HepG2 (cell line): ENCODE measurements at regions not wholly inside any gene's neighbourhood (a gene's known extent, or its start where the extent isn't known, plus 50 kb on each side); places are given as distances from the start of the nearest gene placed in this dataset.

ENCODE experiments used
- ATAC-seq: fragments of 200-7000 bp; cut with Tn5 transposase; 3 replicates; pipeline ENCODE4 v1.9.1; 2020; ENCODE audit warnings: mild to moderate bottlenecking, moderate library complexity
- BruUV-seq: library from RNA; stranded (reverse); fragments of 400-500 nt; replicated peaks from 2 replicates; lab custom pipeline; 2021; lab: Mats Ljungman, UMichigan
- CTCF ChIA-PET: fragments of 300-600 bp; formaldehyde crosslinking; extraction: SDS; loops from one replicate; lab custom pipeline; 2021; ENCODE audit warnings: low total read pairs, inconsistent platforms, low intra/inter-chr PET ratio; lab: Yijun Ruan, JAX
- POLR2A ChIA-PET: fragments of 350-600 bp; sonication (Branson Sonifier 250); formaldehyde crosslinking; loops from one replicate; lab custom pipeline; 2020; ENCODE audit warnings: antibody characterized with exemption, inconsistent platforms; lab: Yijun Ruan, JAX
- DNase-seq: peaks from one replicate; pipeline ENCODE4 v3.0.0-alpha.2; 2015; ENCODE audit warnings: low spot score
- FAIRE-seq: peaks from 3 replicates; lab custom pipeline; 2011; peaks lifted over from hg19 to GRCh38; lab: Jason Lieb, UNC
- H2AFZ ChIP-seq: one replicate; pipeline ENCODE4 v1.6.1; 2011; ENCODE audit warnings: low read length, inconsistent platforms
- H3K27ac ChIP-seq: fragments of 300-600 bp; 3 replicates; pipeline ENCODE4 v1.8.0; 2011; ENCODE audit warnings: mixed run types, mild to moderate bottlenecking, mixed read lengths, low read length, inconsistent platforms; ENCODE audit not compliant: insufficient read depth; ENCODE audit errors: extremely low read length
- H3K27me3 ChIP-seq, 2 experiments: fragments of 200-600 bp in 1 of 2; 2 replicates in 1 of 2; 3 replicates in 1 of 2; pipeline versions ENCODE4 v1.6.0 to v1.8.0; 2011; ENCODE audit warnings: low read length in 2 of 2, mild to moderate bottlenecking in 2 of 2, moderate library complexity in 2 of 2, inconsistent platforms in 1 of 2; ENCODE audit not compliant: insufficient read depth in 2 of 2, control insufficient read depth in 1 of 2
- H3K36me3 ChIP-seq, 2 experiments: fragments of 200-600 bp in 1 of 2; replicated peaks in 1 of 2; 2 replicates in 1 of 2; 3 replicates in 1 of 2; pipeline versions ENCODE4 v1.5.1 to v1.8.0; 2011; ENCODE audit warnings: low read length in 2 of 2, inconsistent platforms in 1 of 2; ENCODE audit not compliant: insufficient read depth in 2 of 2, control insufficient read depth in 1 of 2
- H3K4me1 ChIP-seq: 2 replicates; pipeline ENCODE4 v1.5.1; 2012; ENCODE audit warnings: low read length, inconsistent platforms; ENCODE audit not compliant: insufficient read depth
- H3K4me2 ChIP-seq: 2 replicates; pipeline ENCODE4 v1.6.0; 2011; ENCODE audit warnings: low read depth, low read length, inconsistent platforms
- H3K4me3 ChIP-seq, 3 experiments: fragments of 200-600 bp in 1 of 3; sonication (generic), shearing (Covaris generic) in 1 of 3; replicated peaks in 1 of 3; 2 replicates each; pipeline ENCODE4 v1.5.1; 2011 to 2016; ENCODE audit warnings: low read length in 3 of 3, inconsistent platforms in 2 of 3, low read depth in 2 of 3, mild to moderate bottlenecking in 2 of 3, control low read depth in 1 of 3, mixed read lengths in 1 of 3; ENCODE audit not compliant: insufficient read depth in 1 of 3
- H3K79me2 ChIP-seq: one replicate; pipeline ENCODE4 v1.6.1; 2011; ENCODE audit warnings: low read length, inconsistent platforms; ENCODE audit not compliant: insufficient read depth
- H3K9ac ChIP-seq: 2 replicates; pipeline ENCODE4 v1.6.0; 2011; ENCODE audit warnings: mild to moderate bottlenecking, low read depth, low read length, inconsistent platforms; ENCODE audit not compliant: insufficient read depth
- H3K9me3 ChIP-seq: 2 replicates; pipeline ENCODE4 v1.5.1; 2012; ENCODE audit warnings: mild to moderate bottlenecking, low read length
- H4K20me1 ChIP-seq: 2 replicates; pipeline ENCODE4 v1.6.0; 2011; ENCODE audit warnings: inconsistent platforms, mild to moderate bottlenecking, low read length, moderate library complexity; ENCODE audit not compliant: insufficient read depth
- CCAR2 ChIP-seq: fragments of 200-400 bp; formaldehyde crosslinking; optimal IDR thresholded peaks from 2 replicates; pipeline ENCODE3; 2018; ENCODE audit warnings: low read depth, mild to moderate bottlenecking, low read length, moderate library complexity
- CEBPZ ChIP-seq: IDR thresholded peaks from 2 replicates; pipeline ENCODE4 v1.6.1; 2012; ENCODE audit warnings: low read length, improper control_type of control experiment
- DR1 ChIP-seq: sonication (generic); formaldehyde crosslinking; IDR thresholded peaks from 2 replicates; pipeline ENCODE4 v1.8.0; 2021; ENCODE audit warnings: mild to moderate bottlenecking, missing genetic modification reagents, inconsistent platforms
- GTF3A ChIP-seq: sonication (generic); formaldehyde crosslinking; conservative IDR thresholded peaks from 2 replicates; pipeline ENCODE4 v1.4.0; 2020; ENCODE audit warnings: mild to moderate bottlenecking, missing genetic modification reagents
- MIXL1 ChIP-seq: IDR thresholded peaks from 2 replicates; pipeline ENCODE4 v1.6.1; 2016
- NR2F2 ChIP-seq: IDR thresholded peaks from 2 replicates; pipeline ENCODE4 v1.6.1; 2012; ENCODE audit warnings: low read depth, inconsistent platforms, borderline replicate concordance
- PCBP1 ChIP-seq: fragments of 200-400 bp; formaldehyde crosslinking; IDR thresholded peaks from 2 replicates; pipeline ENCODE4 v1.6.1; 2017; ENCODE audit warnings: mild to moderate bottlenecking, low read depth, low read length, borderline replicate concordance
- RFX5 ChIP-seq: IDR thresholded peaks from 2 replicates; pipeline ENCODE4 v1.6.1; 2011; ENCODE audit warnings: low read depth, low read length, improper control_type of control experiment
- SNRNP70 ChIP-seq: fragments of 200-400 bp; formaldehyde crosslinking; IDR thresholded peaks from 2 replicates; pipeline ENCODE4 v1.6.1; 2017; ENCODE audit warnings: mild to moderate bottlenecking, low read depth, low read length, moderate library complexity
- ZBTB37 ChIP-seq: sonication (generic); formaldehyde crosslinking; IDR thresholded peaks from 2 replicates; pipeline ENCODE4 v1.4.0; 2020; ENCODE audit warnings: mild to moderate bottlenecking, missing genetic modification reagents
- ZNF350 ChIP-seq: sonication (generic); formaldehyde crosslinking; IDR thresholded peaks from 2 replicates; pipeline ENCODE4 v1.4.0; 2020; ENCODE audit warnings: mild to moderate bottlenecking, low read depth, missing genetic modification reagents, borderline replicate concordance
- WGBS: methylation state at CpG from one replicate; pipeline ENCODE4 v1.1.6; 2017; ENCODE audit warnings: low lambda C conversion rate; 5-methylcytosine and 5-hydroxymethylcytosine counted together
- in situ Hi-C: cut with HindIII; loops from 2 replicates; pipeline ENCODE4 v1.10.0; 2017; ENCODE audit warnings: low pct_unique_long_range_greater_than_20kb; ENCODE audit not compliant: extremely low pct_ligation_motif_present
- intact Hi-C: fragments of 100-400 bp; cut with micrococcal nuclease; formaldehyde crosslinking; loops from one replicate; pipeline ENCODE4 v1.10.0; 2022; ENCODE audit not compliant: unreplicated experiment
- TF ChIP-seq, protein P1 (sequence below): sonication (generic); formaldehyde crosslinking; IDR thresholded peaks from 2 replicates; pipeline ENCODE4 v1.5.1; 2020; ENCODE audit warnings: missing genetic modification reagents, mild to moderate bottlenecking, borderline replicate concordance
- TF ChIP-seq, protein P2 (sequence below): IDR thresholded peaks from 2 replicates; pipeline ENCODE4 v1.6.1; 2016; ENCODE audit warnings: mild to moderate bottlenecking, missing biosample characterization, missing genetic modification reagents

GRCh38 chr12:126055521-126055920 lies 990.3 kb downstream of the AACS start (continued):
- TF ChIP-seq CEBPZ (no peak), RFX5 (no peak), SNRNP70 (no peak), CCAR2 (no peak), GTF3A (no peak)
- TF ChIP-seq, protein P1, sequence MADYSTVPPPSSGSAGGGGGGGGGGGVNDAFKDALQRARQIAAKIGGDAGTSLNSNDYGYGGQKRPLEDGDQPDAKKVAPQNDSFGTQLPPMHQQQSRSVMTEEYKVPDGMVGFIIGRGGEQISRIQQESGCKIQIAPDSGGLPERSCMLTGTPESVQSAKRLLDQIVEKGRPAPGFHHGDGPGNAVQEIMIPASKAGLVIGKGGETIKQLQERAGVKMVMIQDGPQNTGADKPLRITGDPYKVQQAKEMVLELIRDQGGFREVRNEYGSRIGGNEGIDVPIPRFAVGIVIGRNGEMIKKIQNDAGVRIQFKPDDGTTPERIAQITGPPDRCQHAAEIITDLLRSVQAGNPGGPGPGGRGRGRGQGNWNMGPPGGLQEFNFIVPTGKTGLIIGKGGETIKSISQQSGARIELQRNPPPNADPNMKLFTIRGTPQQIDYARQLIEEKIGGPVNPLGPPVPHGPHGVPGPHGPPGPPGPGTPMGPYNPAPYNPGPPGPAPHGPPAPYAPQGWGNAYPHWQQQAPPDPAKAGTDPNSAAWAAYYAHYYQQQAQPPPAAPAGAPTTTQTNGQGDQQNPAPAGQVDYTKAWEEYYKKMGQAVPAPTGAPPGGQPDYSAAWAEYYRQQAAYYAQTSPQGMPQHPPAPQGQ (CRISPR knock-in tag): no peak

DNA sequence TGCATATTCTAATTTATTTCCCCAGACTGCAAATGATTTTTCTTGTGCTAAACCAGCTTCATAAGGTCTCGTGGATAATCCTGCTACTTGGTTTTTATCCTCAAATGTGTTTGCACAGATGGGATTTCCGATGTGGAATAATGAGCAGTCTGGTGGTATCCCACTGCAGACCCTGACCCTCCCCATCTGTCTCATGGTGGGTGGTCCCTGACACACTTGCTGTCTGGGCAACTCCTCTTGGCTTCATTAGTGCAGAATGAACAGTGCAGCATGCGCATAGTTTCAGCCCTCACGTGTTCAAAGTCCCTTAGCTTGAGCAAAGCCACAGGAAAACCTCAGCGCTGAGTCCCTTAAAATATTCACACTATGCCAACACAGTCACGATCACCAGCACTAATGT lies 996.5 kb downstream of the AACS start:
- H3K9me3 ChIP-seq: 0 out of 2 replicates have a peak, but pooled peaks cover 1% of the 10 kb centered on the region
- H3K79me2 ChIP-seq: no peaks in the 10 kb centered on the region
- no peaks in the 10 kb centered on the region for H3K36me3 ChIP-seq
- intact Hi-C loops (no loop called here), in situ Hi-C loops (loop anchor here (10.0 kb wide), 1 partner anchor 1323 kb away; no protein-coding TSS in a partner anchor)
- H3K27ac ChIP-seq: no peak overlapping the region
- H3K4me2 ChIP-seq: no peak overlapping the region
- ChIA-PET POLR2A (no interaction called here), CTCF (no interaction called here)
- DNase-seq (no peak), FAIRE-seq (no peak), ATAC-seq (no peak)
- 5% methylated on average over 5 of the region's 6 CpGs for WGBS
- no peaks in the 10 kb centered on the region for H3K4me1 ChIP-seq
- no TSS peak for BruUV-seq
- no peaks in the 10 kb centered on the region for H4K20me1 ChIP-seq
- no peaks in the 10 kb centered on the region for H3K27me3 ChIP-seq
- no peak overlapping the region for H3K4me3 ChIP-seq
- no peak overlapping the region for H3K9ac ChIP-seq
- no peak overlapping the region for H2AFZ ChIP-seq
- no peak for TF ChIP-seq NR2F2
- no peak for TF ChIP-seq ZBTB37
- no peak for TF ChIP-seq DR1
- TF ChIP-seq, protein P2, sequence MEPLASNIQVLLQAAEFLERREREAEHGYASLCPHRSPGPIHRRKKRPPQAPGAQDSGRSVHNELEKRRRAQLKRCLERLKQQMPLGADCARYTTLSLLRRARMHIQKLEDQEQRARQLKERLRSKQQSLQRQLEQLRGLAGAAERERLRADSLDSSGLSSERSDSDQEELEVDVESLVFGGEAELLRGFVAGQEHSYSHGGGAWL: no peak
- no peak for TF ChIP-seq PCBP1
- no peak for TF ChIP-seq ZNF350
- no peak for TF ChIP-seq MIXL1
